NB4 (cell line): ENCODE measurements at regions not wholly inside any gene's neighbourhood (a gene's known extent, or its start where the extent isn't known, plus 50 kb on each side); places are given as distances from the start of the nearest gene placed in this dataset.

Source experiments
- DNase-seq: peaks from one replicate; pipeline ENCODE4 v3.0.0; 2010; ENCODE audit warnings: low read depth
- H3K4me3 ChIP-seq: one replicate; pipeline ENCODE4 v1.5.1; 2011; ENCODE audit warnings: mild to moderate bottlenecking, low read depth, low read length, moderate library complexity
- CTCF ChIP-seq: IDR thresholded peaks from one replicate; pipeline ENCODE4 v1.5.1; 2012; ENCODE audit warnings: low read depth, low read length
- MAX ChIP-seq: IDR thresholded peaks from 2 replicates; pipeline ENCODE4 v1.6.1; 2011; ENCODE audit warnings: low read depth, low read length
- MYC ChIP-seq: IDR thresholded peaks from 2 replicates; pipeline ENCODE4 v1.6.1; 2011; ENCODE audit warnings: low read depth, low read length
- POLR2A ChIP-seq: IDR thresholded peaks from 2 replicates; pipeline ENCODE4 v1.6.1; 2011; ENCODE audit warnings: mild to moderate bottlenecking; ENCODE audit not compliant: insufficient read length; ENCODE audit errors: extremely low read depth

GRCh38 chr6:66159937-66160336 is 452.9 kb upstream of the EYS start:
- no peak overlapping the region for H3K4me3 ChIP-seq
- DNase-seq: no peak
- TF ChIP-seq POLR2A: no peak

GRCh38 chr6:66153247-66153646 is 446.2 kb upstream of the EYS start:
- TF ChIP-seq MYC (no peak), MAX (no peak), POLR2A (no peak), CTCF (no peak)
- no peak for DNase-seq
- no peak overlapping the region for H3K4me3 ChIP-seq

GRCh38 chr6:66149132-66149531 is 442.1 kb upstream of the EYS start:
- TF ChIP-seq MYC (no peak), POLR2A (no peak), MAX (no peak), CTCF (no peak)
- DNase-seq: no peak

GRCh38 chr6:66145867-66146266 is 438.8 kb upstream of the EYS start:
- TF ChIP-seq POLR2A (no peak), MAX (no peak), MYC (no peak), CTCF (no peak)
- DNase-seq: no peak
- H3K4me3 ChIP-seq: no peak overlapping the region

More at GRCh38 chr6:66149132-66149531, 442.1 kb upstream of the EYS start:
- no peak overlapping the region for H3K4me3 ChIP-seq

- no peak overlapping the region for H3K4me3 ChIP-seq
- DNase-seq: no peak
- TF ChIP-seq MAX (no peak), MYC (no peak), CTCF (no peak), POLR2A (no peak)
Observed at GRCh38 chr6:66134021-66134420, 427.0 kb upstream of the EYS start.

- H3K4me3 ChIP-seq: no peak overlapping the region
- no peak for TF ChIP-seq POLR2A
- no peak for TF ChIP-seq MAX
- TF ChIP-seq MYC: no peak
- no peak for TF ChIP-seq CTCF
- no peak for DNase-seq
Observed at GRCh38 chr6:66128656-66129055, 421.6 kb upstream of the EYS start.
